HCT116 (cell line): ENCODE measurements at regions not wholly inside any gene's neighbourhood (a gene's known extent, or its start where the extent isn't known, plus 50 kb on each side); places are given as distances from the start of the nearest gene placed in this dataset.
A peak's percentile ranks its signal among the peaks of the same experiment; 100 is the strongest.

Experiments
- ATAC-seq: fragments of 200-7000 bp; cut with Tn5 transposase; 2 replicates; pipeline ENCODE4 v1.9.1; 2020; ENCODE audit warnings: mild to moderate bottlenecking, moderate library complexity
- BruUV-seq: library from RNA; stranded (reverse); fragments of 400-500 nt; replicated peaks from 2 replicates; lab custom pipeline; 2021; lab: Mats Ljungman, UMichigan
- CTCF ChIA-PET: fragments of 300-600 bp; sonication (Branson Sonifier 250); formaldehyde crosslinking; loops from one replicate; lab custom pipeline; 2021; ENCODE audit warnings: antibody characterized with exemption; lab: Charles Lee
- POLR2A ChIA-PET: fragments of 300-600, 350-600 bp; sonication (Branson Sonifier 250); formaldehyde crosslinking; loops from one replicate; lab custom pipeline; 2021; ENCODE audit warnings: antibody characterized with exemption; lab: Charles Lee
- RAD21 ChIA-PET, 2 experiments: fragments of 300-600 bp; sonication (Branson Sonifier 250); formaldehyde crosslinking; loops; one replicate each; lab custom pipeline; 2023; ENCODE audit warnings: low total read pairs in 2 of 2; ENCODE audit not compliant: uncharacterized antibody in 2 of 2, unreplicated experiment in 2 of 2, low non-redundant PET in 1 of 2; lab: Charles Lee
- DNase-seq: peaks from one replicate; pipeline ENCODE4 v3.0.0-alpha.2; 2010; ENCODE audit warnings: low read depth, low spot score
- H2AFZ ChIP-seq: fragments of 200-600 bp; shearing (Covaris generic), sonication (generic); 2 replicates; pipeline ENCODE4 v1.6.1; 2017; ENCODE audit warnings: low read depth, mixed run types, mixed read lengths, antibody characterized with exemption, low read length; ENCODE audit not compliant: poor library complexity, severe bottlenecking
- H3K27ac ChIP-seq: 2 replicates; pipeline ENCODE4 v1.5.1; 2012; ENCODE audit warnings: low read depth, low read length
- H3K27me3 ChIP-seq: fragments of 200-600 bp; sonication (generic); 2 replicates; pipeline ENCODE4 v1.6.1; 2016; ENCODE audit warnings: mixed run types, low read length, mixed read lengths; ENCODE audit not compliant: insufficient read depth
- H3K36me3 ChIP-seq, 2 experiments: fragments of 200-500 bp in 1 of 2; fragments of 200-600 bp in 1 of 2; sonication (Bioruptor generic) in 1 of 2; sonication (generic) in 1 of 2; 2 replicates each; pipeline versions ENCODE4 v1.5.1 to v1.6.1; 2014 to 2016; ENCODE audit warnings: low read length in 2 of 2, inconsistent platforms in 1 of 2, mixed read lengths in 1 of 2, mixed run types in 1 of 2; ENCODE audit not compliant: insufficient read depth in 2 of 2, control insufficient read depth in 1 of 2
- H3K4me1 ChIP-seq, 2 experiments: fragments of 200-600 bp in 1 of 2; sonication (generic) in 1 of 2; 2 replicates each; pipeline versions ENCODE4 v1.5.1 to v1.6.1; 2012 to 2017; ENCODE audit warnings: low read length in 2 of 2, inconsistent platforms in 1 of 2, mild to moderate bottlenecking in 1 of 2, mixed read lengths in 1 of 2, mixed run types in 1 of 2, moderate library complexity in 1 of 2; ENCODE audit not compliant: insufficient read depth in 2 of 2, control insufficient read depth in 1 of 2
- H3K4me2 ChIP-seq: fragments of 200-600 bp; sonication (generic); 2 replicates; pipeline ENCODE4 v1.6.1; 2017; ENCODE audit warnings: mixed run types, low read length, mixed read lengths
- H3K4me3 ChIP-seq, 2 experiments: fragments of 200-600 bp in 1 of 2; sonication (generic) in 1 of 2; replicated peaks in 1 of 2; 2 replicates each; pipeline ENCODE4 v1.5.1; 2011 to 2016; ENCODE audit warnings: low read length in 2 of 2, control low read depth in 1 of 2, low read depth in 1 of 2, mild to moderate bottlenecking in 1 of 2, mixed read lengths in 1 of 2, mixed run types in 1 of 2
- H3K79me2 ChIP-seq: fragments of 200-600 bp; sonication (generic); 2 replicates; pipeline ENCODE4 v1.6.1; 2017; ENCODE audit warnings: mild to moderate bottlenecking, mixed run types, low read length, moderate library complexity, mixed read lengths; ENCODE audit not compliant: insufficient read depth
- H3K9ac ChIP-seq: fragments of 200-600 bp; sonication (generic); 2 replicates; pipeline ENCODE4 v1.6.1; 2016; ENCODE audit warnings: low read length, mixed read lengths
- H3K9me2 ChIP-seq: fragments of 200-600 bp; sonication (generic), shearing (Covaris generic); 2 replicates; pipeline ENCODE4 v1.6.1; 2017; ENCODE audit warnings: mixed run types, mild to moderate bottlenecking, moderate library complexity; ENCODE audit not compliant: insufficient read depth
- H3K9me3 ChIP-seq, 2 experiments: fragments of 200-500 bp in 1 of 2; fragments of 200-600 bp in 1 of 2; sonication (Bioruptor generic) in 1 of 2; sonication (generic) in 1 of 2; 2 replicates each; pipeline ENCODE4 v1.6.1; 2014 to 2017; ENCODE audit warnings: low read length in 2 of 2, mixed read lengths in 2 of 2, inconsistent platforms in 1 of 2, low read depth in 1 of 2, mild to moderate bottlenecking in 1 of 2, mixed run types in 1 of 2, moderate library complexity in 1 of 2; ENCODE audit not compliant: control insufficient read depth in 1 of 2, insufficient read depth in 1 of 2
- H4K20me1 ChIP-seq: fragments of 200-600 bp; sonication (generic), shearing (Covaris generic); 2 replicates; pipeline ENCODE4 v1.6.1; 2017; ENCODE audit warnings: mixed run types, mild to moderate bottlenecking, moderate library complexity; ENCODE audit not compliant: insufficient read depth
- EGR1 ChIP-seq: IDR thresholded peaks from 2 replicates; pipeline ENCODE4 v1.6.1; 2012; ENCODE audit warnings: low read depth
- ELF1 ChIP-seq: IDR thresholded peaks from 2 replicates; pipeline ENCODE4 v1.6.1; 2012; ENCODE audit warnings: low read depth, borderline replicate concordance
- EZH2 ChIP-seq: fragments of 200-600 bp; sonication (generic); IDR thresholded peaks from 2 replicates; pipeline ENCODE4 v1.6.1; 2017; ENCODE audit warnings: antibody characterized with exemption, mixed run types
- FOSL1 ChIP-seq: IDR thresholded peaks from 2 replicates; pipeline ENCODE4 v1.6.1; 2012; ENCODE audit warnings: low read depth
- JUND ChIP-seq: IDR thresholded peaks from 2 replicates; pipeline ENCODE4 v1.6.1; 2012
- POLR2A ChIP-seq: IDR thresholded peaks from 2 replicates; pipeline ENCODE4 v1.7.0; 2011; ENCODE audit warnings: borderline replicate concordance; ENCODE audit not compliant: insufficient read depth, insufficient read length; ENCODE audit errors: extremely low read depth
- RAD21 ChIP-seq: IDR thresholded peaks from 2 replicates; pipeline ENCODE4 v1.6.1; 2012; ENCODE audit warnings: low read depth, mild to moderate bottlenecking
- SIN3A ChIP-seq: IDR thresholded peaks from 2 replicates; pipeline ENCODE4 v1.6.1; 2012; ENCODE audit warnings: low read depth
- SP1 ChIP-seq: IDR thresholded peaks from 2 replicates; pipeline ENCODE4 v1.6.1; 2012; ENCODE audit warnings: low read depth
- SRF ChIP-seq: IDR thresholded peaks from 2 replicates; pipeline ENCODE4 v1.6.1; 2012; ENCODE audit warnings: low read depth
- ZFX ChIP-seq: fragments of 450-650 bp; IDR thresholded peaks from 2 replicates; pipeline ENCODE4 v1.6.1; 2017
- ZNF274 ChIP-seq: fragments of 200-500 bp; sonication (Bioruptor generic); IDR thresholded peaks from 2 replicates; pipeline ENCODE4 v1.6.1; 2014; ENCODE audit warnings: mild to moderate bottlenecking, low read depth, low read length, inconsistent platforms
- intact Hi-C: fragments of 100-400 bp; cut with micrococcal nuclease; formaldehyde crosslinking; loops from 2 replicates; pipeline ENCODE4 v1.10.0; 2022
- TF ChIP-seq, protein P1 (sequence below): IDR thresholded peaks from 2 replicates; pipeline ENCODE4 v1.6.1; 2012; ENCODE audit warnings: low read depth
- TF ChIP-seq, protein P2 (sequence below): IDR thresholded peaks from 2 replicates; pipeline ENCODE4 v1.6.1; 2011; ENCODE audit warnings: mild to moderate bottlenecking, low read length, moderate library complexity; ENCODE audit not compliant: insufficient replicate concordance; ENCODE audit errors: extremely low read depth
- TF ChIP-seq, protein P3 (sequence below): IDR thresholded peaks from 2 replicates; pipeline ENCODE4 v1.6.1; 2012

DNA sequence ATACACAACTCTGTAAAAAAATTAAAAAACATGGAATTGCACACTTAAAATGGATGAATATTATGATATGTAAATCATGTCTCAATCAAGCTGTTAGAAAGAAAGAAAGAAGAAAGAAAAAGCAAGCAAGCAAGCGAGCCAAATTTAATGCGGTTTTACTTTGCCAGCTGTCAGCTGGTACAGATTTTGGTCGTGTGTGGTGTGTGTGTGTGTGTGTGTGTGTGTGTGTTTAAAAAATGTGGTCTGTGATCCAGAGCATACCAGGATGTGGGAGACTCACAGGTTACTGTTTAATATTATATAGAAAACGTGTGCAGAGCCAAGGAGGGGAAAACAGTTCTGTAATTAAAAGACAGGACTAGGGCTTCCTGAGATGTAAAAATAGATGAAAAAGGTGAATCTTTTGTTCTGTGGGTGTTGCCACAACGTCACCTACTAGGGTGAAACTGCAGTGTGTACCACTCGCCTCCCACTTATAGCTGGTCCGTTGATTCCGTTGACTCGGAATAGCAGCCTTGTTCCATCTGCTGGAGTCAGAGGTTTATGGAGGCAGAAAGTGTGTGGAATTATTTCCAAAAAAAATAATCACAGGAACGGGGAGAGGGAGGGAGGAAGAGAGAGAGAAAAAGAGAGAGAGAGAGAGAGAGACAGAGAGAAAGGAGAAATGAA lies 197.7 kb downstream of the BCAS1 start:
- CTCF ChIA-PET = no interaction called here
- H3K27me3 ChIP-seq = no peaks in the 10 kb centered on the region
- no peak overlapping the region for H3K4me2 ChIP-seq

DNA sequence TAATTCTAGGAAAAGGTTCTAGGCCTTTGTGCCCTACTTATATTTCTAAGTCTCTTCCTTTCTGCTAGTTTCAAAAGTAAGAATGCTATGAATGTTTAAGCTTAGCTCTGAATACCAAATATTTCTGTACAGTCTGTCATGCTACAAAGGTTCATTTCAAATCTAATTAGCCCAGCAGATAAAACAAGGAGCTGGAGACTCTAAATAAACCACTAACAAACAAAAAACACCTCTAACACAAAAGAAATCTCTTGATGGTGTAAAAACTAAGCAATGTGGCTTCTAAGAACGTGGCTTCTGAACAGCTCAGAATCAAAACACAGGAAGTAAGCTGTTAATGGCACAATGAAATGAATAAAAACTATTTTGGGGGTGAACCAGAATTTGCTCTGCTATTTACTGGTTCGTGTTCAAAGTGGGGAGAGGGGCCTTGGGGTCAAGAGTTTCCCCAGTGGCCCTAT lies 198.3 kb downstream of the BCAS1 start:
- H3K4me2 ChIP-seq = no peak overlapping the region
- H3K36me3 ChIP-seq = no peaks in the 10 kb centered on the region
- no peaks in the 10 kb centered on the region for H4K20me1 ChIP-seq
- POLR2A ChIA-PET = interaction anchor here (0.7 to 1.2 kb wide), 2 partner anchors 13 to 119 kb away, joined by 3 to 4 read pairs; no protein-coding TSS in a partner anchor
- H3K9ac ChIP-seq = no peak overlapping the region
- peaks cover 15 to 21% of the 10 kb centered on the region in 2 experiments for H3K4me1 ChIP-seq
- no peaks in the 10 kb centered on the region for H3K27me3 ChIP-seq
- no peaks in the 10 kb centered on the region for H3K79me2 ChIP-seq
- CTCF ChIA-PET = no interaction called here
- no peak overlapping the region for H3K27ac ChIP-seq
- ATAC-seq (no peak), DNase-seq (no peak)
- RAD21 ChIA-PET = no interaction called here
- TF ChIP-seq ZNF274 (no peak), RAD21 (no peak), EZH2 (no peak), EGR1 (no peak), FOSL1 (no peak), SP1 (no peak), ELF1 (no peak), SIN3A (no peak), POLR2A (no peak), SRF (no peak)
- TF ChIP-seq, protein P1, sequence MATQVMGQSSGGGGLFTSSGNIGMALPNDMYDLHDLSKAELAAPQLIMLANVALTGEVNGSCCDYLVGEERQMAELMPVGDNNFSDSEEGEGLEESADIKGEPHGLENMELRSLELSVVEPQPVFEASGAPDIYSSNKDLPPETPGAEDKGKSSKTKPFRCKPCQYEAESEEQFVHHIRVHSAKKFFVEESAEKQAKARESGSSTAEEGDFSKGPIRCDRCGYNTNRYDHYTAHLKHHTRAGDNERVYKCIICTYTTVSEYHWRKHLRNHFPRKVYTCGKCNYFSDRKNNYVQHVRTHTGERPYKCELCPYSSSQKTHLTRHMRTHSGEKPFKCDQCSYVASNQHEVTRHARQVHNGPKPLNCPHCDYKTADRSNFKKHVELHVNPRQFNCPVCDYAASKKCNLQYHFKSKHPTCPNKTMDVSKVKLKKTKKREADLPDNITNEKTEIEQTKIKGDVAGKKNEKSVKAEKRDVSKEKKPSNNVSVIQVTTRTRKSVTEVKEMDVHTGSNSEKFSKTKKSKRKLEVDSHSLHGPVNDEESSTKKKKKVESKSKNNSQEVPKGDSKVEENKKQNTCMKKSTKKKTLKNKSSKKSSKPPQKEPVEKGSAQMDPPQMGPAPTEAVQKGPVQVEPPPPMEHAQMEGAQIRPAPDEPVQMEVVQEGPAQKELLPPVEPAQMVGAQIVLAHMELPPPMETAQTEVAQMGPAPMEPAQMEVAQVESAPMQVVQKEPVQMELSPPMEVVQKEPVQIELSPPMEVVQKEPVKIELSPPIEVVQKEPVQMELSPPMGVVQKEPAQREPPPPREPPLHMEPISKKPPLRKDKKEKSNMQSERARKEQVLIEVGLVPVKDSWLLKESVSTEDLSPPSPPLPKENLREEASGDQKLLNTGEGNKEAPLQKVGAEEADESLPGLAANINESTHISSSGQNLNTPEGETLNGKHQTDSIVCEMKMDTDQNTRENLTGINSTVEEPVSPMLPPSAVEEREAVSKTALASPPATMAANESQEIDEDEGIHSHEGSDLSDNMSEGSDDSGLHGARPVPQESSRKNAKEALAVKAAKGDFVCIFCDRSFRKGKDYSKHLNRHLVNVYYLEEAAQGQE = no peak
- TF ChIP-seq, protein P2, sequence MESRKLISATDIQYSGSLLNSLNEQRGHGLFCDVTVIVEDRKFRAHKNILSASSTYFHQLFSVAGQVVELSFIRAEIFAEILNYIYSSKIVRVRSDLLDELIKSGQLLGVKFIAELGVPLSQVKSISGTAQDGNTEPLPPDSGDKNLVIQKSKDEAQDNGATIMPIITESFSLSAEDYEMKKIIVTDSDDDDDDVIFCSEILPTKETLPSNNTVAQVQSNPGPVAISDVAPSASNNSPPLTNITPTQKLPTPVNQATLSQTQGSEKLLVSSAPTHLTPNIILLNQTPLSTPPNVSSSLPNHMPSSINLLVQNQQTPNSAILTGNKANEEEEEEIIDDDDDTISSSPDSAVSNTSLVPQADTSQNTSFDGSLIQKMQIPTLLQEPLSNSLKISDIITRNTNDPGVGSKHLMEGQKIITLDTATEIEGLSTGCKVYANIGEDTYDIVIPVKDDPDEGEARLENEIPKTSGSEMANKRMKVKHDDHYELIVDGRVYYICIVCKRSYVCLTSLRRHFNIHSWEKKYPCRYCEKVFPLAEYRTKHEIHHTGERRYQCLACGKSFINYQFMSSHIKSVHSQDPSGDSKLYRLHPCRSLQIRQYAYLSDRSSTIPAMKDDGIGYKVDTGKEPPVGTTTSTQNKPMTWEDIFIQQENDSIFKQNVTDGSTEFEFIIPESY = no peak
- TF ChIP-seq, protein P3, sequence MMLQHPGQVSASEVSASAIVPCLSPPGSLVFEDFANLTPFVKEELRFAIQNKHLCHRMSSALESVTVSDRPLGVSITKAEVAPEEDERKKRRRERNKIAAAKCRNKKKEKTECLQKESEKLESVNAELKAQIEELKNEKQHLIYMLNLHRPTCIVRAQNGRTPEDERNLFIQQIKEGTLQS = no peak
- no peak overlapping the region for H3K4me3 ChIP-seq
- peak overlapping the region; percentile 5 for H2AFZ ChIP-seq
- intact Hi-C loops = no loop called here
- no TSS peak for BruUV-seq
- no peaks in the 10 kb centered on the region for H3K9me2 ChIP-seq
- no peaks in the 10 kb centered on the region for H3K9me3 ChIP-seq

More for the DNA sequence above, 197.7 kb downstream of the BCAS1 start:
- Histone ChIP-seq H3K4me1 (peaks cover 9 to 16% of the 10 kb centered on the region in 2 experiments), H3K9me3 (no peaks in the 10 kb centered on the region), H2AFZ (peak overlapping the region; percentile 5), H3K27ac (no peak overlapping the region), H4K20me1 (no peaks in the 10 kb centered on the region)
- POLR2A ChIA-PET = interaction anchor here (0.7 to 1.2 kb wide), 2 partner anchors 13 to 120 kb away, joined by 3 to 4 read pairs; no protein-coding TSS in a partner anchor
- BruUV-seq = no TSS peak
- TF ChIP-seq JUND (no peak), SRF (no peak), ZFX (no peak)
- TF ChIP-seq, all 23 proteins: peak for 0
- Histone ChIP-seq H3K4me3 (no peak overlapping the region), H3K36me3 (no peaks in the 10 kb centered on the region), H3K79me2 (no peaks in the 10 kb centered on the region), H3K9me2 (no peaks in the 10 kb centered on the region), H3K9ac (no peak overlapping the region)
- no peak for ATAC-seq
- RAD21 ChIA-PET = no interaction called here
- no peak for DNase-seq
- intact Hi-C loops = no loop called here
